Activated CD4-positive, CD25-positive, alpha-beta regulatory T cell treated with anti-CD3 and anti-CD28 coated beads, Interleukin-2, amount 50 U/mL, for 24 hours (primary cell): ENCODE measurements at regions not wholly inside any gene's neighbourhood (a gene's known extent, or its start where the extent isn't known, plus 50 kb on each side); places are given as distances from the start of the nearest gene placed in this dataset.

ENCODE experiments used
- ATAC-seq, 2 donors: fragments of 150-1000 bp; cut with Tn5 transposase; one replicate each; pipeline ENCODE4 v1.10.0; 2021; ENCODE audit warnings: mild to moderate bottlenecking in 1 of 2, moderate library complexity in 1 of 2

- no peak for ATAC-seq
Observed at GRCh38 chr6:98777762-98778161, 56.6 kb upstream of the POU3F2 start.

- no peak for ATAC-seq
Observed at GRCh38 chr6:98779618-98780017, 54.8 kb upstream of the POU3F2 start.

- no peak for ATAC-seq
Observed at GRCh38 chr6:98782772-98783171, 51.6 kb upstream of the POU3F2 start.

GRCh38 chr6:98783578-98783977, 50.8 kb upstream of the POU3F2 start:
- ATAC-seq: no peak
